HG02763 (cell line): ENCODE measurements at regions not wholly inside any gene's neighbourhood (a gene's known extent, or its start where the extent isn't known, plus 50 kb on each side); places are given as distances from the start of the nearest gene placed in this dataset.

Source experiments
- ATAC-seq: cut with Tn5 transposase; IDR thresholded peaks from one replicate; pipeline ENCODE4 v1.9.1; 2021; ENCODE audit warnings: mild to moderate bottlenecking, moderate library complexity; ENCODE audit not compliant: unreplicated experiment

DNA sequence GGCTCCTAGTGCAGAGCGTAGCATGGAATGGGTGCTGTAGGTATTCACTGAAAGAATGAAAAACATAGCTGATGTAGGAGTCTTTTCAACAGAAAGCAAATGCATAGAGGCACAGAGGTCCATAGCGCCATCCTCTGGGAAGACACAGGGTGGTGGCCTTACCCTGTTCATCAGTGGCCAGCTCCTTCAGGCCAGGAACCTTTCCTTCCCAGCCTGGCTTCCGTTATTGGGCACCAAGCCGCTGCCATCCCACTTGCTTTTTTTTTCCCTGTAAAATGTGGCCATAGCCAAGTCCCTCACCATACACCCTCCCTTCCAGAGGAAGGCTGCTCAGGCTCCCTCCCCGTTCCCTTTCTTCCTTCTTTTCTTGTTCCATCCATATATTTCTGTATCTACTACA, 118.1 kb downstream of the ZNF621 start:
- ATAC-seq = no peak

DNA sequence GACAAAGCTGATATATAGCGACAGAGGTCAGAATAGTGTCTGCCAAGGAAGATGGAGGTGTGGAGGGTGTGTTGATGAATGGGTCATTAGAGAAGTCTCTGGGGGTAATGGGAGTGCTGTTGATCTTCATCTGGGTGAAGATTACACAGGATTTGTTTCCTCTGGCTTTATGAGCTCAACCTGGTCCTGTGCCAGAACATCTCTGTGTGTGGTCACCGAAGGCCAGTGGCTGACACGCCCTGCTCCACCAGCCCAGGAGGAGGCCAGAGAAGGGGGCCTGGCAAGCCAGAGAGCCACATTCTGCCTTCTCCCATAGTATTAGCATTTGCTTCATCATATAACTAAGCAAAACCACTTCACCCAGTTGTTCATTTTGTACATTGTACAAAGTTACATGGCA, 121.1 kb downstream of the ZNF621 start:
- no peak for ATAC-seq

DNA sequence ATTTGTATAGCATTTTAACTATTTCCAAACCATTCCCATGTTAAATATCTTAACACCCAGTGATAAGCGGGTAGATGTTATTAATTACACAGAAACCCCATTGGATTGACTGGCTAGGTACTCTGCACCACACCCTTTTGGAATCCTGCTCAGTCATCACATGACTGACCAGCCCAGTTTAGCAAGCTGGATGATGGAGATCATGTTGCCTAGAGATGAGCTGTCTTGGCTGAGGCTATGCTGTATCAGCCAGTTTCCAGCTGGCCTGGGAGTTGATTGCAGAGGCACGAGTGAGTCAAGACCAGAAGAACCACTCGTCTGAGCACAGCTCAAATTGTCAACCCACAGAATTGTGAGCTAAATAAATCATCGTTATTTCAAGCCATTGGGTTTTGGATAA, 124.6 kb downstream of the ZNF621 start:
- no peak for ATAC-seq

DNA sequence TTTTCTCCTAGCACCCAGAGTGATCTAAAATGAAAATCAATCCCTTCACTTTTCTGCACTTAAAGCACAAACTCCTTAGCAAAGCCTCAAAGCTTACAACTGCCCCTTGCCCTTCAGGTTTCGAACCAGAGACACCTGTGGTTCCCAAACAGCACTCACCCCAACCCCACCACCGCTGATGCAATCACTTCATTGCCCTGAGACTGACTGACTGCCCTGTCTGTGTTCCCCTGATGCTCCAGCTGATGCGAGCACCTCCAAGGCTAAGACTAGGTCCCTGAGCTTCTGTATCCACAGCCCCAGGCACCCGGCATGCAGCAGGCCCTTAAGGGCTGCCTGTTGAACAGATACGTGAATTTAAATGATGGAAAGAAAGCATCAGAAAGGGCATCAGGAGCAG, 127.3 kb downstream of the ZNF621 start:
- no peak for ATAC-seq

DNA sequence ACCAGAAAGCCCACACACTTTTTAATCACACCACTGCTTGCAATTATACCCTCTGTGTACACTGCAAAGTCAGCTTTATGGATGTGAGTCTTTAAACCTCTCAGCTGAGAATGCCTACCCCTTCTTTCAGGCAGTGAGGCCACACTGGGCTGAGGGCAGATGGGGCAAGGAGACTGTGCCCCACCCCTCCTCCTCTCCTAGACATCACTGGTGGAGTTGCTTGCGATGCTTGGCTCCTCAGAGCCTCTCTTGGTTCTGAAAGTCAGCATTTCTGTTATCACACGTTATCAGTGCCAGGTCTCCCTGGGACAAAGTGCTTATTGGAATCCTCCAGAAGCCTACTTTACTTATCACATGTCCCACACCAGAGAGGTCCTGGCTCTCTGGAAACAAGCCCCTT, 128.2 kb downstream of the ZNF621 start:
- no peak for ATAC-seq

DNA sequence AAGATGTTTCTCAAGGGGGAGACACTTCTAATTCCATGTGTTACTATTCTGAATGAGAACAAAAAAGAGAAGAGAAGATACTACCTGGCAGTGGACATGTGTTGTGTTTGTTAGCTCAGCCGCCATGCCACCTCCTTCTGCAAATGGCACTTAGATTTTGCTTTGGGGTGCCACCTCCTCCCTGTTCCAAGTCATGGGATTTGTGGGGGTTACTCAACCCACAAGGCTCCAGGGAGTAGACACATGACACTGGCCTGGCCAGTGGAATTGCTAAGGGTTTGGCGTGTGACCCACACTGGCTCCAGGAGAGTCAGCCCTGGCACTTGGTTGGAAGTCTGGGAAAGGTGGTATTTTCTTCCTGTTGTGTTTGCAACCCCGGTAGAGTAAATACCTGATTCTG, 129.1 kb downstream of the ZNF621 start:
- no peak for ATAC-seq

DNA sequence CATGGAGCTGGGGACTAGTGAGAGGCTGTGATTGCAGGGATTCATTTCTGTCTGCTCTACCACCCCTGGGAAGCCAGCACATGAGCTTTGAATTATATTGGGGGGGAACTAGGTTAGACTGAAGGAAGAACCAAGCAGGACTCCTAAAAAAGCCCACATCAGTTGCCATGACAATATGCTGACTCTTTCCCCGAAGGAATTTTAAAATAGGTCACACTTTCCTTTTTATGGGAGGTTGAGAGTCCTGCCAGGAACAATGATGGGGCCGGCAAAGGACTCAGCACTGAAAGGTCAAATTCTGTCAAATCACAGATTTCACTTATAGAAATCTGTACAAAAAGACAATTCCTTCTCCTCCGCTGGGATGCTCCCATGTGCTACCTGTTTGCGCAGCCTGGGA, 130.8 kb downstream of the ZNF621 start:
- ATAC-seq = no peak

DNA sequence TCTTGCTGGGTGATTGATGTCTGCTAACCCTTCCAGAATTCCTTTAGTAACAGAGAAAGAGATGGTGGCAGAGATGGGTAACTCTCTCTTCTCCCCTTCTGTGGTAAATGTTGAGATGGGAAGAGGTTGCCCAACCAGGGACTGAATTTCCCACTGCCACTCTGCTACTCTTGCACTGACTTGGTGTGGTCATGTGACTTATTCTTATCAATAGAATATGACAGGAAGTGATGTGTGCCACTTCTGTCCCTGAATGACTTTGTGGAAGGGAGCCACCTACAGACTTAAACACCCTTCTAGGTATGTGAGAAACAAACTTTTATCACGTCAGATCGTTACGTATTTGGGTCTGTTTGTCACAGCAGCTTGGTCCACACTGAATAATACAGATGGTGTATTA, 132.9 kb downstream of the ZNF621 start:
- no peak for ATAC-seq

DNA sequence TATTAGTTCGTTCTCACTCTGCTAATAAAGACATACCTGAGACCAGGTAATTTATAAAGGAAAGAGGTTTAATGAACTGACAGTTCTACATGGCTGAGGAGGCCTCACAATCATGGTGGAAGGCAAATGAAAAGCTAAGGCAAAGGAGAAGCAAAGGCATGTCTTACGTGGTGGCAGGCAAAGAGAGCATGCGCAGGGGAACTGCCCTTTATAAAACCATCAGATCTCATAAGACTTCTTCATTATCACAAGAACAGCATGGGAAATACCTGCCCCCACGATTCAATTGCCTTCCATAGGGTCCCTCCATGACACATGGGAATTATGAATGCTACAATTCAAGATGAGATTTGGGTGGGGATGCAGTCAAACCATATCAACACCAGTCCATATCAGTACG, 133.5 kb downstream of the ZNF621 start:
- no peak for ATAC-seq

DNA sequence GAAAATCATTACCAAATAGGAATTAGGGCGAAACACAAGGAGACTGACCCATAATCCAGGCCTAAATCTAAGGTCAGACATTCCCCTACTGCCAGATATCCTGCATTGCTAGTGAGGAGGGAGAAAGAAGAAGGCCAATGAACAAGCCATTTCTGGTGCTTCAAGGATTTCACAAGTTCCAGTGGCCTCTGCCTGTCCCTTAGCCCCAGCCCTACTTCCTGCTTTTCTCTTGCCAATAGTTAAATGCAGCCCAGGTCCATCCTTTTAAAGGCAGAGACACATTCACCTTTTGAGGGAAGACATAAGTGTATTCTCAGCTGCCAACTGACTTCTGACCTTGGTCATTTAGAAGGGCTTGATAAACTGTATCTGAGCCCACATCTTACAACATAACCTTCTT, 135.8 kb downstream of the ZNF621 start:
- no peak for ATAC-seq

DNA sequence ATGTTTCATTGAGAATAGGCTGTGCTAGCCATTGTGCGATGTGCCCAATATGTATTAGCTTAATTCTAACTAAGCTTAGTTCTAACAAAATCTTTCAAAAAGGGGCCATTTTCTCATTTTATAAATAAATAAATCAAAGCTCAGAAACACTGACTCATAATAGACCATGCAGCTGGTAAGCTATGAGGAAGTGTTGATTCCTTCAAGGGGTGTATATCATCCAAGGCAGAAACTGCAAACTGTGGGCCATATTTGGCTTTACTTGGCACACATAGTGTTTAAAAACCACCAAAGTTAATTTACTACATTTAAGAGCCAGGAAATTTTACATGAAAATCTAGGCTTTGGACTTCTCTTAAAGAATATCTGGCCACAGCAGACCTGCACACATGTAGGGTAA, 136.5 kb downstream of the ZNF621 start:
- ATAC-seq = no peak

DNA sequence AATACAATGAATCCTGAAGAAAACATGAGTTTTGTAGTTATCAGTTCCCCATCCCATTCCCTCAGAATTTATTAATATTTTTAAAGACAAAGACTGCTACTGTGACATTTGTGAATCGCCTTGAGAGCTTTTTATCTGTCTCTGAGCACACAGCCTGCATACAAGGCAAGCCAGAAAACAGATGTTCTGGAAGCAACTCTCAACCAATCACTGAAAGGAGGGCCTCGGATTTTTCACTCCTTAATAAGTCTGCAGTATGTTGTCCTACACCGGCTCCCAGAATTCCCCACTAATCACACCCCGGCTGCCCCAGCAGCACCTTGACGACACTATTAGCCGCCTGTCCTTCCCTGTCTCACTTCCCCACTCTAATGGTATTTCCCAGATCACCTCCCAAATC, 138.5 kb downstream of the ZNF621 start:
- ATAC-seq = no peak

DNA sequence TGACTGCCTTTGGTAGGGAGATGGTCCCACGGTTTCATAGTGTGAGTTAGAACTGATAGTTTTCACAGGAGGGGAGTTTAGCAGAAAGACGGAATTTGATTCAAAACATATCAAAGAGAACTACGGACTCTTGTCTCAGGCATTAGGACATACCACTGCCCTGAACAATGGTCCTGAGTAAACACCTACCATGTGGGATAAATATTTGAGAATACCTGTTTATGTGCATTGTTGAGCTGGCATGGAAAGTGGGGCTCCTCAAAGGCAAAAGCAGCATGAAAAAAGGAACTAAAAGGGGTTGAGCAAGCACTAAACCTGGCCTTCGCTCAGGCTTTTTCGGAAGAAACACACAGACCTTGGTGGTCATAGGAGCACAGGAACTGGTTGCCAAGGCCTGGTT, 144.4 kb downstream of the ZNF621 start:
- no peak for ATAC-seq

DNA sequence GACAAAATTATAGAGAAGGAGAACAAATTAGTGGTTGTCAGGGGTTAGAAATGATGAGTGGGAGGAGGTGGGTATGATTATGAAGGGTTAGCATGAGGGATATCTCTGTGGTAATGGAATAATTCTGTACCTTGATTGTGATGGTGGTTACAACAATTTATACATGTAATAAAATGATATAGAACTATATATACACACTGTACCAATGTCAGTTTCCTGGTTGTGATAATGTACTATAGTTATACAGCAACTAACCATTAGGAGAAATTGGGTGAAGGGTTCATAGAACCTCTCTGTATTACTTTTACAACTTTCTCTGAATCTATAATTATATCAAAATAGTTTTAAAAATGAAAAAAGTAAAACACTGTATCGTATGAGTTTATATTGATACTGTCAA, 148.1 kb downstream of the ZNF621 start:
- ATAC-seq = no peak

DNA sequence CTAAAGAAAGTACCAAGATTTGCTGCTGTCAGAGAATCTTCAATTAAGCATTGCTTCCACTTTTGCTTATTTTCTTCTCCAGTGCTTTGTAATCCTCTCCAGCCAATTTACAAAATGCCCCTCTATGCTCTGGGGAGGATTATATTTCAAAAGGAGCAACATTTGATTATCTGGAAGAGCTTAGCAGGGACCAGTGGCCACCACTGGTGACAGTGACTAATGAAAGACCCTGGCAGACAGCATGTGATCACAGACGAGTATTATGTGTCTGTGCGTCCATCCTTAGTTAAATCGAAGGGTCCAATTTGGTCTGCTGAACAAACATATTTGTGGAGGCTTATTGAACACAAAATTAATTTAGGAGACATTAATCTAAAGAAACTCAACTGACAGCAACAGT, 152.6 kb downstream of the ZNF621 start:
- ATAC-seq = no peak

DNA sequence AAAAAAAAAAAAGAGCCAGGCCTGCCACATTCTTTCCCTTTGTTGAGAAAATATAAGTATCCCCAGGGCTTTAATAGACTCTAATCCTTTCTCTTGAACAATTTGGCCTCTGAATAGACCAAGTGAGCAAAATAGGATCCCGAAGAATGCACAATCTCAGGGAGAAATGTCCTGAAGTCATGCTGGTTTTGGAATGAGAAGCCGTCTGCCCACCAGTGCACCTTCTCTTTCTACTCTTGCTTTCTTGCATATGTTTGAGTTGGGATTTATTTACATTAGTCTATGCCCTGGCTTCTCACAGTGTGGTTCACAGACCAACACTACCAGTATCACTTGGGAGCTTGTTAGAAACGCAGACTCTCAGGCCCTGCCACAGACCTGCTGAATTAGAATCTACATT, 153.0 kb downstream of the ZNF621 start:
- no peak for ATAC-seq

DNA sequence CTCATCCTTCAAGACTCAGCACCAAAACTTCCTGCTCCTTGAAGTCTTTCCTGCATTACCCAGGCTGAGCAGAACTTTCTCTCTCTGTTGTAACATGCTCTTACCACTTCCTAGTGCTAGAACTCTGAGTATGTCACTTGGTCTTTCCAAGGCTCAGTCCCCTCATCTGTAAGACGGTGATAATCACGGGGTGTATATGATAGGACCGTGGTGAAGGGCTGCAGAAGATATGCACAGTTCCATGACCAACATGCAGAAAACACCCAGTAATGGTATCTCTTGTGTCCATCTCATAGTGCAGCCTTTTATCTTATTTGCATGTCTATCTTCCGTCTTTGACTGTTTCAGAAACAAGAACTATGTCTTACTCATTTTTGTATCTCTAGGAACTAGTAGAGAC, 154.5 kb downstream of the ZNF621 start:
- no peak for ATAC-seq

DNA sequence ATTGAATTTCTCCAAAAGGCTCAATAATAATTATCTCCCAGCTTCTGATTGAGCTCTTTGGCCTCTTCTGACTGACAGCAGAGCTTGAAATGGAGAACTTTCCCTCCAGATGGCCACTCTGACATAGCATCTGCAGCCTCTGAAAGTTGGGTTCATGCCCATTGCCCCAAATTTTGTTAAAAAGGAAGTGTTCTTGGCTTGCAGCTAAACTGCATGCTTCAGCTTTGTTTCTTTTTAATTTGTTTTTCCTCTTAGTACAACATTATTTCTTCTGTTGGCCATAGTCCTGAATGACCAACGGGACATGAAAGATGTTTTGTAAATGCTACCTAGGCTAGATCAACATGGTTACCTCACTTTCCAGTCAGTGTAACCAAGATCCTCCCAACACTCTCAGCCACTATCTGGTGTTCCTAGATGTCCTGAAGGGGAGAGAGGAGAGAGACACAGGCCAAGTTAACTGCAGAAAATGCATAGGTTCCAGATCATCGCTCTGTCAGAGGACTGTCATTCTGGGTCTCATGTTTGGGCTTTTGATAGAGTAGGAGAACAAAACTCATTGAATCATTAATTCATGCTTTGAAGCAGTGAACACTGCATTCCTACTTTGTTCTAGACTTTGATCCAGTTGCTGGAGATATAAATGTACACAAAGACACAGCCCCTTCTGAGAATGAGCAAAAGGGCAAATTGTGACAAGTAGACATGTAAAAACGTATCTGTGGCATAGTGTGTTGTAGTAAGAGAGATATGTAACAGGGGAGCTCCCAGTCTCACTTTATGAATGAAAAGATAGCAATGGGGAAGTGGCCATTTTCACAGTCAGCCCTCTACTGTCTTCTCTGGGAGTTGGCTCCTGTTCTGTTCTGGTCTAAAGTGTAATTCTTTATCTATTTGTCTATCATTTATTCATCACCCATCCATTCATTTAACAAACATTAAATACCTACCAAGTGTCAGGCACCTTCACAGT, 156.2 kb downstream of the ZNF621 start:
- no peak for ATAC-seq

DNA sequence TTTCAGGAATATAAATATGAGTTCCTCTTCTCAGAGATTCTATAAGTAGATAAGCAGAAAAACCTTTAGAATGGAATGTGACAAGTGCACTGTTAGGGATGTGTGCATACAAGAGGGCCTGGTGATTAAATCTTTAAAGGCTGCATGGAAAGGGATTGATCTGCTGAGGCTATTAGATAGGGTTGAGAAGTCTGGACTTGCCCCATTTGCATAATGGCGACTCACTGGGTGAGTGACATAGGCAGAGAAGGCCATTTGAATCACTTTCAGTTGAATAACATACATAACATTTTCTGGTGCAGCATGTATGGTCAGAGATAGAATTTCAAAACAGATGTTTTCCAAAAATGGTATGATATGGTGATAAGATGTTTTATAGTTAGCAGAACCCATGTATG, 156.9 kb downstream of the ZNF621 start:
- ATAC-seq = no peak

DNA sequence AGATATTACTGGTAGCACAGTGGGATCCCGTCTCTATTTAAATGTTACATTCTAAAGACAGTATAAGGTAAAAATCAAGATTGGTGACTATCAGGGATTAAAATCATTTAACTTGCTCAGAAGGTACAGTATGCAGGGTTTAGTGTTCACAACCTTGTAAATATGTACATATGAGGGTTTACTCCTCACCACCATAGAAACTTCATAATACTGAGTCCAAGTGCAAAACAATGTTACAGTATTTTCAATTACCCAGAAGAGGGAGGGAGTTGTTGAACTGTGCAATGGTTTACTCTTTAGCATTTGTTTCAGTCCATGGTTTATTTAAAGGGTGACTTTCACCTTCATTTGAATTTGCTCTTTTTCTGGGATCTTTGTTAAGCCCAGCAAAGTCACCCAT, 165.1 kb downstream of the ZNF621 start:
- no peak for ATAC-seq

DNA sequence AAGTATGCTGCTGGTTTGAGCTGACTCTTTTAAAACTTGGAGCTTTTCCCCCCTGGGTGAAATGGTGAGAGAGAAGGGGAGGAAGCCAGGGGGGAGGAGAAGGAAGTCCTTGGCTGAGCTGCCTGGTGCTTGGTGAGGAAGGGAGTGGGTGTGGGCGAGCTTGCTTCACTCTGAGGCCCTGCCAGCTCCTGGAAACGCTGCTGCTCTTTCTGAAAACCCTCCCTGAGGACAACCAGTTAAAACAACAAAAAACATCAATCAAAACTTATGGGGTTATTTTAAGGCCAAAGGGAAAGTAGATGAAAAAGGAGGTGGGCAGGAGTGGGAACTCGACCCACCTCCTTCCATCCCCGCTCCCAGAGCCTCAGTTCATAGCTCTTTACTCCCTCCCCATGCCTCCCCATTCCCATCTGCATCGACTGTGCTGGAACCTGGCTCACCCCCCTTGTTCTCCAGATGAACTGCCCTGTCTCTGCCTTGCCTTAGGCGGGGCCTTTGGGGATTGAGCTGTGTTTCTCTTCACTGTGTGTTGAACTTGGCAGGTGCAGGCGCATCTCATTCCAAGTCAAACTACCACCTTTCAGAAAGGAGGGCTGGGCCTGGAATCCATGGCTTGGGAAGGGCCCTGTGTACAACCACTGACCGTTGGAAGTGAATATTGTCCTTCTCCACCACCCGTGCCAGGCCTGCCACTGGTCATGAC, 166.1 kb downstream of the ZNF621 start:
- ATAC-seq = no peak

DNA sequence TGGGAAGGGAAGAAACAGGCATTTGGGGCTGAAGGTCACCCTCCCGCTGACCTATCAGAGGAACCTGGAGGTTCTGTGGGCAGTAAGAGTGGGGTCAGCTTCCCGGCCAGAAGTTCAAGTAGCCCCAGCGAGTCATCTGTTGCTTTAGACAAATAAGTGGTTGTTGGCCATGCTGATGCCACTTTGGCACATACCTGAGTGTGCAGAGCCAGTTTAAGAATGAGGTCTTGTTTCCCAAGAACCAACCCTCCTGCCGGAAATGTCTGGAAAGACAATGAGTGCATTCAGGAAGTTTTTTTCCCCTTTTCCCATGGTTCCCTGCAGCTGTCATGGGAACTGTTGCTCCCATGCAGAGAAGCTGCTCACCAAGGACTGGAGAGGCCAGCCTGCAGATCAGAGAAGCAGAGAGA, 166.7 kb downstream of the ZNF621 start:
- ATAC-seq = no peak
